ENCODE measurements at regions not wholly inside any gene's neighbourhood (a gene's known extent, or its start where the extent isn't known, plus 50 kb on each side); places are given as distances from the start of the nearest gene placed in this dataset.

DNA sequence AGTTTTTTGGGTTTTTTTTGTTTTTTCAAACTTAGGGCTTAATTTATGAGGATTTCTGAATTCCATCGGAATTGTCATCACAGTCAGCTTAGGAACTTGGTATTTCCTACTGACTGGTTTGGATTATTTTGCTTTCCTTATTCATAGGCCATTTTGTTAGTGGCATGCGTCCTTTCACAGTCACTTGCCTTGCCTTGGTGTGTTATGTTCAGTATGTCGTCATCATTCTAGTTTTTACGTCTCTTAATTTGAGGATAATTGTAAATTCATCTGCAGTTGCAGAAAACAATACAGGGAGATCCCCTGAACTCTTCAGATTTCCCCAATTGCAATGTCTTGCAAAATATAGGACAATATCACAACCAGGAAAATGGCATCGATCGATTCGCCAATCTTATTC lies 485.3 kb downstream of the CBLN2 start:
- DNase-seq: no peak

DNA sequence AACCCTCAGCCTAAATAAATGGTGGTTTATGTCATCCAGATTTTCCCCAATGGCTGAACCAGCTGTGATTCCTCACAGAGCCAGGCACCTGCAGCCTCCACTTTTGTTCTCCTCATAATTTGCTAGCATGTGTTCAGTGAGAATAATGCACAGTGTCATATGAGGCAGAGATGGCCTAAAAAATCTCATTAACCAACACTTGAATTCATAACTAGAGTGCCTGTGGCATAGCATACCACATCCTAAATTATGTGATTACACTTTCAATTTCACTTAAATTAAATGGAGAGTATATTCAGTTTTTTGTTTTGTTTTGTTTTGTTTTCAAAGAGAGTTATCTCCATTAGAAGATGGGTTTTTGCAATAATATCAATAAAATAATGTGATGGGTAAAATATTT lies 488.0 kb downstream of the CBLN2 start:
- DNase-seq: no peak

DNA sequence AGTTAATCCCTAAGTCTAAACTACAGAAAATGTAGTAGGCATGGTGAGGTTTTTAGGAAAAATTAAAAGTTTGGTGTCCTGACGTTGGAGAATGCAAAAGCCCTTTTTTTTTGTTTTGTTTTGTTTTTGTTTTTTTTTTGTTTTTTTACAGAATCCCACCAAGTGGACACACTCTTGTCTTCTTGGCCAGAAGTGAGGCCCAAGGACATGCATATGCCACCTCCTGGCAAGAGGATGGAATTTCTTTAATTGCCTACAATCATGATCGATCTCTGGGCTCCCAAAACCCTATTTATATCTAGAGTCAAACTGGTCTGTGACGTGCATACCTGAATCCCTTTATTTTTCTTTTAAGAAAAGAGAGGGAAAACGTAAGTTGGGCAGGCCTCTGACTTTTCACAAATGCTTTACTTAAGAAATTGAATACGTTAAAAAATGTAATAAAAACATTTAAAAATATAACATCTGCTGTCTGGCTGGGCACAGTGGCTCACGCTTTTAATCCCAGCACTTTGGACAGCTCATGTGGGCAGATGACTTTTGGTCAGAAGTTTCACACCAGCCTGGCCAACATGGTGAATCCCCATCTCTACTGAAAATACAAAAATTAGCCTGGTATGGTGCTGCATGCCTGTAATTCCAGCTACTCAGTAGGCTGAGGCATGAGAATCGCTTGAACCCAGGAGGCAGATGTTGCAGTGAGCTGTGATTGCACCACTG lies 502.7 kb downstream of the CBLN2 start:
- no peak for DNase-seq

DNA sequence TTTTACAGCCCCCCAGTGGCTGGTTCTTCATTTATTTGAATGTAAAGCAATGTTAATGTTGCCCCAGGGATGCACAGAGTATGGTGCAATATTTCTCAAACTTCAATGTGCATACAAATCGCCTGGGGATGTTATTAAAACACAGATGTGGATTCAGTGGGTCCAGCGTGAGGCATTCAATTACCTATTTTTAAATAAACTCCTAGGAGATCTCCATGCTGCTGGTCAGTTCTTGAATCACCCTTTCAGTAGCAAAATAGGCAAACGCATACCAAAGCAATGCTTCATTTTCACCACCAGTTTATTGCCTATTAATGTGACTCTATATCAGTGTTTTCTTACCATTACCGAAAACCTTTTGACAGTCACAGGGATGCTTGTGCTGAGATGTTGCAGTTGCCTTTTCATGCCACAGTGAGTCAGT lies 530.7 kb downstream of the CBLN2 start:
- DNase-seq: no peak

DNA sequence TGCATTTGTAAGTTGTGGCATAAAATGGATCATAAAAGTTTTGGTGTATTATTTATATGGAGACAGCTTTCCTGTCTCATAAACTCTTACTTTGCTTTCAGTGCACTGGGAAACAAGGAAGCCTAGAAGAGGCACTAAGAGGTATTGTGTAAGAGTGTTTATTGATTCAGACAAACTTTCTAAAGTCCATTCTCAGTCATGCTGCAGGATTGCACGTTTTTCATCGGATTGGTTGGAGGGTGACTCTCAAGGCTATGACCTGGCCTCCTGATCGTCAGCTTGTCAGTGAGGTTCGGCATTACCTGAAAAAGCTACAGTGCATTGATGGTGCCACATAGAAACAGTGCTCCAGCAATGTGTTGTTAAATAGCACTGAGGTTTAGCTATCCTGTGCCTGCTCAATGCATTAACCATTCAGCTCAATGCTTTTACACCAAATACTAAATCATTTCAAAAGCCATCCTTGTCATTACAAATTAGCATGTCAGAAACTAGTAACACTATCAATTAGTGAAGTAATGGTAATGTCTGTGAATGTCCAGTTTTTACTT lies 545.5 kb downstream of the CBLN2 start:
- DNase-seq: no peak

DNA sequence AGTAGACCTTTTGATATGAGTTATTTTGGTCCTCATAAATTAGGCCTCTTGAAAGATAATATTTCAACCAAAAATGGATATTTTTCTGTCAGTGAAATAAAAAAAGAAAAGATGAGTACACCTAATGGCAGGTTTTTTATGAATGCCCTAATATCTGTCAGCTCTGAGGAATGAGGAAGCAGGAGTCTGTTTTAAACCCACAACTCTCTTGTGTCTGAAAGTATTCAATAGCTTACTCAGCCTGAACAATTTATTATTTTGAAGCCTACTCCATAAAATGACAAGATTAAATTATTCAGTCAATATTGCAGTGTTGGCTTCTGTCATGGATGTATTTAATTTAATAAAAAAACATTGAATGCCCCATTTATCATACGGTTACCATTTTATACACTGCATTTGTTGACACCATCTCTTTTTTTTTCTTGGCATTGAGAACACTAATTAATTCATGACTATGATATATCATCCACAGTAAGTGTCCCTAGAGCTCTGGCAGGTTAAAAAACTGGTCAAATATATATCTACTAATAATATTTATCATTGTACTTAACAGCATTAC lies 548.2 kb downstream of the CBLN2 start:
- DNase-seq: no peak

DNA sequence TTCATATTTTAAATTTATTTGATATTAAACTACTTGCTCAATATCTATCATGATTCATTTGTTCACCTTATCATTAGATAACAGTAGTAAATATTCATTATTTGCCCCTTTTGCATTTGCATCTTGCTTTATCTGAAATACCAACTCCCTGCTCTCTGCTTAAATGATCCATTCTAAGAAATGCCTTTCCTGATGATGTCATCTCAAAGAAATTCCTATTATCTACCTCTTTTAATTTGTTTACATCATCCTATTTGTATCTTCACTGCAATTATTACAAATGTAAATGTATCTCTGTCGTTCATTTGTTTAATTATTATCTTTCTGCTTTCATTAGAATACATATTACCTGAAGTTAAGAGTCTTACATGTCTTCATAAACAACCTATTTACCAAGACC lies 549.9 kb downstream of the CBLN2 start:
- DNase-seq: no peak

DNA sequence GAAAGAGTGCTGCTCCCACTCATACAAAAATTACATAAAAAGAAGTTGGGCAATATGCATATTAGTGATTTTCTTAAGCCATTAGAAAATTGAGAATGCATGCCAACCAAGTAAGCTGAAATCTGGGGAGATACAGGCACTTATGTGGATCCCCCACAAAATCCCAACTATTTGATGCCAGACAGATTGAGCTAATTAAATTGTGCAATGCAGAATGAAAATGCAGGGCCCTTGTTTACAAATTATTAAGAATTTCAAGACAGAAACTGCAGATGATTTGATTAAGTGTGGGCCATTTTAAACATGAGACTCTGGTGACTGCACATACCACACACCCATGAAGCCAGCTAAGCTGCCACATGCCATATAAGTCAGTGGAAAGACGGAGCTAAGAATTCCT lies 554.5 kb downstream of the CBLN2 start:
- DNase-seq: no peak

DNA sequence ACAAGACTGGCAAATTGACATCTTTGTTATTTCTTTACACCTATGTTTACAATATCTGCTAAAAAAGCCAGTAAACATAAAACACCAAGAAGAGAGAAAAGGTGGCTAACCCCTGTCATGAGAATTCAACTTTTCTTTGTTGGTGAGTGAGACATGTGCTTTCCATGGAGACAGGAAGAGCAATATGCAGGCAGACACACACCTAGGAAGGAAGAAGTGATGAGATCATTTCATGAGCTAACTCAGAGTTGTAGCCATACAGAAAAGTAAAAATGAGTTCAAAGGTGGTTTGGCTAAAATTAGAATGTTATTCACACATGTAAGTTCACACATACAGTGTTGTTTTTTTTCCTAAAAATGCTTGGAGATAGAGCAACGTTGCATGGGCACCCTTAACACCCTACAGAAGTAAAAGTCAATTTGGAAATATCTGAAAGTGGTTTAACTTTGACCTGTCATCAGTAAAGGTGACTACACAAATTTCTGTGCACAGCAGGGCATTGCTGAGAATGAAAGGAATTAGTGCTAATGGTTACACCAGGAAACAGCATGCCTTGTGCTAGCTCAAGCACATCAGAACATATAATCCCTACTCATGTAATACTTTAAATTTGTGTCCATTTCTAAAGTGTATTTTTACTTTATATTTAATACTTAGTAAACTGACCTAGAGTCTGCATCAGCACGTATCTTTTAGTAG lies 557.6 kb downstream of the CBLN2 start:
- DNase-seq: no peak

DNA sequence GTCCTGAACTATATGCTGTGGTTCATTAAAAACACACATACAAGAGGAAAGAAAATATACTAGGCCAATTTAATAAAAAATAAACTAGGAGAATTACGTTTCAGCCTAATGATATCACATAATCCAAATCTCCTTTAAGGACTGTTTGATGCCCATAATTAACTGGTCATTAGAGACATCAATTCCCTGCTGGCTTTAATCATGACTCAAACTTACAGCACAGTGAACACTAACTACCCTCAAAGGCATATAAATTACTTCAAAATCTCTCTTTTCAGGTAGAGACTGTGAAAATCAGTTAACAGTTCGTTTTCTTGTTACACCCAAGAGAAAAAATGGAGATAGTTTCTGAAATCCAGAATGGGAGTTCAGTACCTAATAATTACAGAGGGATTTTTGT lies 567.4 kb downstream of the CBLN2 start:
- no peak for DNase-seq

DNA sequence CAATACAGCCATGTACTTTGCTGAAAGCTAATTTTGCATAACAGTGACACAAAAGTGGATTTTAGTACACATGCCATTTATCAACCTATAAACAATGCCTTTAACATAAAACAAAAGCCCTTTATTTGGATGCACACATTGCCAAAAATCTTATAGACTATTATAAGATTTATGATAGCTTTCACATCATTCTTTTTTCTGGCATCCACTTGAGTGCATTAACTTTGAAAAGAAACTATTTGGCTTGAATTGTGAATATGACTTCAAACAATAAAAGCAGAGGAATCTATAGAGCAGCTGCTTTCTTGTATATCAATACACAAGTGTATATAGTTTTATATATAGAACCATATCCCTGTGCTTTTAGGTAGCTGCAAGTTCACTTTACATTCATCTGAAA lies 577.4 kb downstream of the CBLN2 start:
- no peak for DNase-seq

DNA sequence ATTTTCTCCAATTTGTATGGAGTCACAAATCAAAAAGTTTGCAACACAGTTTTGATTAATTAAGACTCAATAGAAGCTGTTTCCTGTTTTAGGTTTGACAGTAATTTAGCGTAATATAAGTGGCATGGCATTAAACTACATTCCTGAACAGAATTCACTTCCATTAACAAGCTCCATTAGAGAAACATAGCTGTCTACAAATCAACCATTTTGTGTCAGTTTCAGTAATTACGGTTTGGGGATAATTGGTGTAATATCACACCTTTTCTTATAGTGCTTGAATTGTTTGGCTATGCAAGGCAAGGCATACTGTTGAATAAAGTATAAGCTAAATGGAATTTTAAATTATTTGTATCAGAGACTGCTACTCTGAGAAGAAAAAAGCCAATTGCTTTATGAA lies 585.5 kb downstream of the CBLN2 start:
- no peak for DNase-seq

DNA sequence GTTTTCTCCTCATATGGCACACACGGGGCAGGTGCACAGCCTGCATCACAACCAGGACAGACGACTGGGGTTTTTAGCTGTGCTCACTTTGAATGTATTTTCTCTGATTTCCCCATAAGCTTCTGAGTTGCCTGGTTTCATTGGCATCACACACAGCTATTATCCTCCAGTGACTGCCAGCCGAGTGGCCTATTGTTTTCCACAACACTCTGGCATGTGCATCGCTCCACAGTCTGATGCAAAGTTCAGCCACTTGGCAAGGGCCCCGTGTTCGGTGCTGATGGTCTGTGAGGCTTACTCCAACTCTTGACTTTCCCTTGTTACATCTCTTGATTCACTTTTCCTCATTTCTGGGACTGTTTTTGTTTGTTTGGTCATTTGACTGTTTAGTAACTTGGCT lies 593.1 kb downstream of the CBLN2 start:
- DNase-seq: no peak

DNA sequence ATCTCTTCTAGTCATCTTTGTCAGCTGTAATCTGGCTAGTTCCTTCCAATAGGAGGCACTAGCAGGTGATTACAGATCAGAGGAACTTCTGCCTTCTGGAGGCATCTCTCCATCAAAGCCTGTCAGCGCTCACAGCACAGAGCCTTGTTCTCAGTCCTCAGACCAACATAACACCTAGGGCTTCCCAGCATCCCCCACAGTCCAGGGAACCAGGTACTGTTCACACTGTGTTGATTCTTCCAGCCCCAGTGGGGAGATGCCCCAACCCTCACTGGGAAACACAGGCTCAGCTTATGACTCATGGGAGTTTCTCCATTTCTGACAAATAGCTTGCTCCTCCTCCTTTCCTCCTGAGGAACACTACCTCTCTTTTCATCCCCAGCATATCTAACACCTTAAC lies 601.7 kb downstream of the CBLN2 start:
- DNase-seq: no peak

DNA sequence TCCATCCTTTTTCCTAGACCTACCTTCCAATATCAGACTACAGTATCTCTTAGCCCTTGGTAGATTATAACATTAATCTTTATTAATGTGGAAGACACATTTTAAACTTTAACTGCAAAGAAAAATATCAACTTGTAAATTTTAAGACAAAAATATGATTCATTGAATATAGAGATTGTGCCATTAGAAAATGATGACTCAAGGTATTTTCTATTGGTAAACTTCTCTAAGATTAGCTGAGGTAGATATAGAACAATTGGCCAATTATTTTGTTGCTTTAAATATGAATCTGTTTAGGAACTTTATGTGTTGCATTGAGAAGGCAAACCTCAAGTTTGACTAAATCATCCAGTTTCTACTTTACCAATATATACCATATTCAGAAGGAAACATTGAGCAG lies 604.7 kb downstream of the CBLN2 start:
- no peak for DNase-seq

DNA sequence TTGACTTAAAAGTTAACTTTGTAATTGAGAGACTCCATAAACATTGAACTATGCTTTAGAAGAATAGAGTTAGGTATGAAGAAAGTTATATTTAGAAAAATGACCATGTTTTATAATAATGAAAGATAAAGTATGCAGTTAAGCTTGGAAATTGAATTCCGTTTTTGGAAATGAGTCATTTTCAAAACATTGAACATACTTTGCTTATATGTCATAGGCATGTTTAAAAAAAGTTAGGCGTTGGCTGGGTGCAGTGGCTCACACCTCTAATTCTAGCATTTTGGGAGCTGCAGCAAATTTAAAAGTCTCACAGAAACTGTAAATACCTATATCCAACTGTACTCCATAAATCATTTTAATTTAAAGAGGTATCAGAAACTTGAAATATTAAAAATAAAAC lies 607.4 kb downstream of the CBLN2 start:
- DNase-seq: no peak

DNA sequence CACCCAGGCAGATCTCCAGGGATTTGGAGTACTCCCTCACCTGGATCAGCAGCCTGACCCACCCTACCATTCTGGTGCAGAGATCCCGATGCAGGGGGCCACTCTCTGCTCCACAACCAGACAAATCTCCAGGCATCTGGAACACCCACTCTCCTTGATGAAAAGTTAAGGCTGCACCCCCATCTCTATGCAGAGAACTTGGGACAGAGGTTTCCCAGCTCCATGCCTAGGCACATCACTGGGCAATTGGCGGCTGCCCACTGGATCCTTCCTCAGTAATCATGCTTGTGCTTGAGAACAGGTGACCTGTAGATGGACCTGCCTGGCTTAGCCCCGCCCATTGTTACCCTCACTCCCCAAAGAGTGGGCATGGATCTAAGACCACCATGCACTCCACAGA lies 624.9 kb downstream of the CBLN2 start:
- no peak for DNase-seq

DNA sequence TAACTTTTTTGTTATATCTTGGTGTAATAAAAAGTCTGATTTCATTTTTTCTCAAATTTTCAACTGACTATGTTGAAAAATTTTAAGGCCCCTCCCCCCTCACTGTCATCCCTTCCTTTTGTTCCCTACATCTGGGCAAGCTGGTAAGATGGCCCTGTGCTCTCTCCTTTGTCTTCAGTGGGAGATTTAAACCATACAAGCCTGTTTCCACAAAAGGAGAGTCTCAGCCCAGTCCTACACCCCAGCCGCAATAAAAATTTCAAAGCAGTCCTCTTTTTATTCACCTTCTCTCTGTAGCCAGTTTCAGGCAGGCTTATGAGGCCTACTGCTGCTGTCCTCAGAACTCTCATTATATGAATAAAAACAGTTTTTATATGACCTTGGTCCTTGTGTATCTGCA lies 630.5 kb downstream of the CBLN2 start:
- DNase-seq: no peak

DNA sequence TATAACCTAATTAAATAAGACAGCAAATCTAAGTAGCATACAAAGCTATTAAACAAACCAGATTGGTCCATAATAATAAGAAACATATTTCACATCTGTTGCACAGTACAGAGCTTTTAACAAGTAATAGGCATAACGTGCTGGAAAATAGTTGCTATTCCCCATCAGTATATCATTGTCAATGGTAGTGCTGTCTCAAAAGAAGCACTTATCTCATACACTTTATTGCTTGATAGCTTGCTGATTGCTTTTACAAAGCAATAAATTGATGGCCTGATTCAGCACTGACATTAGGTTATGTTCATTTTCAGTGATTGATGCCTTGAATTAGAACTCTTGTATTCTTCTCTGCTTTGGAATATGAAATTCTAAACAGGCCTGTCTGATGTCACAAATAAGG lies 641.7 kb downstream of the CBLN2 start:
- DNase-seq: no peak

DNA sequence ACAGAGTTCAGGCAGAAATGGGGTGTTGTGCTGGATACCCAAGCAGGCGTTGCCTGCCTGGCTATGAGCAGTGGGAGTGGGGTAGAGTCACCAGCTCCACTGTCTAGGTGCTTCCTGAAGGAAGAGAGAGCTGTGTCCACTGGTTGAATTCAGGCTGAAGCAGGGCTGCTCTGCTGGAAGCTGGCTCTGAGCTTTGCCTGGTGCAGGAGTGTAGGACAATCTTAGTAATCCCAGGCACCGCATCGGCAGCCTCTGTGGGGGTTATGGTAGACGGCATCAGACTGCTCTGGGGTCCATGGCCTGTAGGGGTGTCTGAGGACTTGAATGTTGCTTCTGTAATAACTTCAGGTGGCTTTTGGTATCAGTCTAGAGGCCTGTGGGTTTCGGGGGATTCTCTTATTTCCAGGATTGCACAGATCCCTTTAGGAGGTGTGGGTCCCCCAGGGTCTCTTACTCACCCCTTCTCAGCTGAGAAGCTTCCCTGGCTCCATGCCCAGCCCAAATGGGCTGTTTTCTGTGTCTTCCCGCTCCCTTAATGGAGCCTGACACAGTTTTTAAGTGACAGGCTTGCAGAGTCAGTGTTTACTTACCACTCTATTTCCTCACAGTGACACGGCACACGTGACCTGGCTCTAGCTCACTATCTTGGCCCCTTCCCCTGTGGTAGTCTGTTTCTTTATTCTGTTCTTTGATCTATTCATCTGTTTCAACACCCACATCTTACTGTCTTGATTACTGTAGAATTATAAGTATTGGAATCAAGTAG lies 644.3 kb downstream of the CBLN2 start:
- no peak for DNase-seq

DNA sequence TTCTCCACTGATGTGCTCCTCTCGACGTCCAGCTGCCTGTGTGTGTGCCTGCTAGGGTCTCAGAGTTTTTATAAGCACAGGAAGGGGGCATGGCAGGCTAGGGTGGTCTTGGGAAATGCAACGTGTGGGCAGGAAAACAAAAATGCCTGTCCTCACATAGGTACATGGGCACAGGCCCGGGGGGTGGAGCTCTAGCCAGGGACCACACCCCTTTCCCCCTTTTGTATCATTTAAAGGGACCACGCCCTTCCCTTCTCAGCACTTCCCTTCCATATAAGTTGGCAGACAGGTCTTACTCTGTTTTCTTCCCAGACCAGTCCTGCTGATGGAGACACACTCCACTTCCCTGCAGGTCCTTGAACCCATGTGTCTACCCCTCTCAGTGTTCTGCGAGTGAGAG lies 645.0 kb downstream of the CBLN2 start:
- DNase-seq: no peak

DNA sequence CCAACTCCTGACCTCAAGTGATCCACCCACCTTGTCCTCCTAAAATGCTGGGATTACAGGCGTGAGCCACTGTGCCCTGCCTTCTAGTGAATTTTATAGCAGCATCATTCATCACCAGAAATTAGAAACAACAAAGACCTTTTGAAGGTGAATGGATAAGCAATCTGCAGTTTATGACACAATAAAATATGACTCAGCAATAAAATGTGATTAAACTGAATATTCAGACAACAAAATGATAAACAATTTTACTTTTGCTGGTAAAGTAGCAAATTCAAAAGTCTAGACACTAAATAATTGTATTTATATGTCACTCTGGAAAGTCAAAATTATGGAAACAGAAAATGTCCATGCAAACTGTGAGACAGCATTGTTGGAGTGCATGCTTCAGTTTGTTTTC lies 656.6 kb downstream of the CBLN2 start:
- no peak for DNase-seq

DNA sequence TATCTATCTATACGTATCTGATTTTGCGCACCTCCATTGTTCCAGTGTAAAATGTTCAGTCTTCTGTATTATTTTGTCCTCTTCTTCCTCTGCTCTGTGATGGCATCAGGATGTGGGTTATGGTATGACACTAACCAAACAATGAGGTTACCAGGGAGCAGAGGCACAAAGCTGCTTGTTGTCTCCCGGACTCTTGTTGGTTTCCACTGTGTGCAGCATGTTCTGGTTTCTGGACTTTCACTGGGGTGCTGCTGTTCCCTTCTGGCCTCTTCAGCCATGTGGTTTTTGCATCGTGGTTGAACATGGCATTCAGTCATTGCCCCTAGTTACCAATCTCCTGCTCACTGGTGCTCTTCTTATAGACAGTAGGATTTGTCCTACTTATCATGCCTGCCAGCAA lies 665.9 kb downstream of the CBLN2 start:
- no peak for DNase-seq
